Cardiac muscle cell (in vitro differentiated cells and primary cell): ENCODE measurements at regions not wholly inside any gene's neighbourhood (a gene's known extent, or its start where the extent isn't known, plus 50 kb on each side); places are given as distances from the start of the nearest gene placed in this dataset.

Experiments
- DNase-seq, 2 donors: peaks; one replicate each; pipeline versions ENCODE4 v3.0.0 to v3.0.0-alpha.2; 2010 to 2017; ENCODE audit warnings: low read depth in 1 of 2, low spot score in 1 of 2
- H3K27ac ChIP-seq: fragments of 200-600 bp; sonication (generic); 2 replicates; pipeline ENCODE4 v1.5.1; 2016
- H3K27me3 ChIP-seq: fragments of 200-600 bp; sonication (generic); 2 replicates; pipeline ENCODE4 v1.6.0; 2016; ENCODE audit warnings: control low read depth
- H3K36me3 ChIP-seq: fragments of 200-600 bp; sonication (generic); 2 replicates; pipeline ENCODE4 v1.5.1; 2016; ENCODE audit warnings: control low read depth
- H3K4me1 ChIP-seq: fragments of 200-600 bp; sonication (generic); 2 replicates; pipeline ENCODE4 v1.8.1; 2017; ENCODE audit warnings: low read depth, mild to moderate bottlenecking, mixed run types
- H3K4me3 ChIP-seq: fragments of 200-600 bp; sonication (generic); 2 replicates; pipeline ENCODE4 v1.5.1; 2016; ENCODE audit warnings: mild to moderate bottlenecking
- H3K9me3 ChIP-seq: fragments of 200-600 bp; sonication (generic); 2 replicates; pipeline ENCODE4 v1.5.1; 2017; ENCODE audit warnings: low read depth, mild to moderate bottlenecking, control low read depth
- TF ChIP-seq, protein P1 (sequence below): IDR thresholded peaks from 2 replicates; pipeline ENCODE4 v1.5.1; 2012; ENCODE audit warnings: low read depth, mild to moderate bottlenecking, low read length

DNA sequence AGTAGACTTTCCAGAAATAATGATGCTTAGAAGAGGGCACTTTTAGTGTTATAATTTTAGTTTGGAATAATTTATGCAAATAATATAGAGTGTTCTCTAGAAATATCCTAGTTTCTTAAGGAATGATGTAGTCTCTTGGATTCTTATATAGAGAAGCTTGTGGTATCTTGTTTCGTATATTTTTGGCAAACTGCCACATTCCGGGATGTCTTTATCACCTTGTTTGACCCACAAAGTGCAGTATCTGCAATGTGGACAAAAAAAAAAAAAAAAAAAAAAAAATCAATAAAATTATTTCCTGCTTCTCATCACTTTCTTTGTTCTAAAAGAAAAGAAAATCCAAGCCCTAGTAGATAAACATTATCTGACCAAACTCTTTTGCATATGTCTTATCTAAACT lies 1577.7 kb upstream of the TENM3 start:
- Histone ChIP-seq H3K9me3 (no peaks in the 10 kb centered on the region), H3K27me3 (no peaks in the 10 kb centered on the region), H3K4me1 (no peaks in the 10 kb centered on the region), H3K27ac (no peak overlapping the region), H3K36me3 (no peaks in the 10 kb centered on the region), H3K4me3 (no peak overlapping the region)
- DNase-seq, result no peak
- TF ChIP-seq, protein P1, sequence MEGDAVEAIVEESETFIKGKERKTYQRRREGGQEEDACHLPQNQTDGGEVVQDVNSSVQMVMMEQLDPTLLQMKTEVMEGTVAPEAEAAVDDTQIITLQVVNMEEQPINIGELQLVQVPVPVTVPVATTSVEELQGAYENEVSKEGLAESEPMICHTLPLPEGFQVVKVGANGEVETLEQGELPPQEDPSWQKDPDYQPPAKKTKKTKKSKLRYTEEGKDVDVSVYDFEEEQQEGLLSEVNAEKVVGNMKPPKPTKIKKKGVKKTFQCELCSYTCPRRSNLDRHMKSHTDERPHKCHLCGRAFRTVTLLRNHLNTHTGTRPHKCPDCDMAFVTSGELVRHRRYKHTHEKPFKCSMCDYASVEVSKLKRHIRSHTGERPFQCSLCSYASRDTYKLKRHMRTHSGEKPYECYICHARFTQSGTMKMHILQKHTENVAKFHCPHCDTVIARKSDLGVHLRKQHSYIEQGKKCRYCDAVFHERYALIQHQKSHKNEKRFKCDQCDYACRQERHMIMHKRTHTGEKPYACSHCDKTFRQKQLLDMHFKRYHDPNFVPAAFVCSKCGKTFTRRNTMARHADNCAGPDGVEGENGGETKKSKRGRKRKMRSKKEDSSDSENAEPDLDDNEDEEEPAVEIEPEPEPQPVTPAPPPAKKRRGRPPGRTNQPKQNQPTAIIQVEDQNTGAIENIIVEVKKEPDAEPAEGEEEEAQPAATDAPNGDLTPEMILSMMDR, result no peak

DNA sequence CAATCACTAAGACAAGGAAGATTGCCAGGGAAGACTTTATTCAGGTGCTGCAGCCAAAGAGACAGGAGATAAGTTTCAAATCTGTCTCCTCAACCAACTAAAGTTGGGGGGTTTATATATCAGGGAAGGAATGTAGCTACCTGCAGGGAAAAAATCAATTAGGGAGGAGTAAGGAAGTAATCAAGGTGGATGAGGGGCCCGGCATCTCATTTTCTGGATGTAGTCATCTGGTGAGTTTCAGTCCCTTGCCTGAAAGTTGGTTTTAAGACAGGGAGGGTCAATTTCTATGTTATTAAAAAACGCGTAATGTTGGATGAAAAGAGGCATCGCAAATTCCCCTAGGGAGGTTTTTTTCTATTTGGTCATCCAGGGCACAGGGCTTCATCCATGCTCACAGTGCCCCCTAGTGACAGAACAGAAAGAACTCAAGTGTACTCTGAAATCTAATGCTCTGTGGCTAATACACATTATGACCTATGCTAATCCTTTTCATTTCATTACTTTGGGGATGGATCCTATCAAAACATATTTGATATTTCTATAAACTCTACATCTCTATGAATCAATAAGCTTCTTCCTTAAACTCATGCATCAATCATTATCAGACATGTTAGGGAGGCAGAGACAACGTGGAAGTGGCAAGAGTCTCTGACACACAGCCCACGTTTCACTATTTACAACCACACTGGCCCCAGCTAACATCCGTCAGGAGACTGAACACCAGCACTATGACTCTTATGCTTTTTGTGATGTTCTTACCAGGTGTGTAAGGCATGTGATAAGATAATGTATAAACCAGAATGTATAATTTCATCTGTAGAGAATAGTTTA lies 1577.0 kb upstream of the TENM3 start:
- Histone ChIP-seq H3K9me3 (no peaks in the 10 kb centered on the region), H3K4me3 (no peak overlapping the region), H3K36me3 (no peaks in the 10 kb centered on the region), H3K27me3 (no peaks in the 10 kb centered on the region), H3K27ac (no peak overlapping the region), H3K4me1 (no peaks in the 10 kb centered on the region)
- DNase-seq, result peak; percentile 62 to 84
- TF ChIP-seq, protein P1, result peak; percentile 60

- TF ChIP-seq, protein P1, result no peak
- no peaks in the 10 kb centered on the region for H3K9me3 ChIP-seq
- no peak overlapping the region for H3K27ac ChIP-seq
- no peak for DNase-seq
- H3K4me1 ChIP-seq, result no peaks in the 10 kb centered on the region
- no peaks in the 10 kb centered on the region for H3K36me3 ChIP-seq
- H3K4me3 ChIP-seq, result no peak overlapping the region
- no peaks in the 10 kb centered on the region for H3K27me3 ChIP-seq
Measured at GRCh38 chr4:180668732-180669131, 1574.5 kb upstream of the TENM3 start.

DNA sequence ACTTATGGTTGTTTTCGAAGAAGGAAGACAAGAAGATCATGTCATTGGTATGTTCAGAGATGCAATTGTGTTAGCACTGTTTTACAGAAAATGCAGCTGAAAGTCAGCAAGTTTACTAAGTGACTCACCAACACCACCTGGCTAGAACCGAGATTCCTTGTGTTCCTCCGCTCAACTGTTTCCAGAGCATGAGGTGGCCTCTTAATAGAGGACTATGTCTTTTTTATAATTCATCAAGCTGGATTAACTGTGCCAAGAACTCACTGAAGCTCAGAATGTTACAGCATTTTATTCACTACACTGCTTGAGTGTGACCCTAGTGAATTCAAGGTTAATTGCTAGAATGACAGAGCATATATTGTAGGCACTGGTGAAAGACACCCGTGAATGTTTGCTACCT lies 1573.5 kb upstream of the TENM3 start:
- Histone ChIP-seq H3K27ac (no peak overlapping the region), H3K36me3 (no peaks in the 10 kb centered on the region), H3K9me3 (no peaks in the 10 kb centered on the region), H3K27me3 (no peaks in the 10 kb centered on the region), H3K4me1 (no peaks in the 10 kb centered on the region), H3K4me3 (no peak overlapping the region)
- TF ChIP-seq, protein P1, result no peak
- no peak for DNase-seq

DNA sequence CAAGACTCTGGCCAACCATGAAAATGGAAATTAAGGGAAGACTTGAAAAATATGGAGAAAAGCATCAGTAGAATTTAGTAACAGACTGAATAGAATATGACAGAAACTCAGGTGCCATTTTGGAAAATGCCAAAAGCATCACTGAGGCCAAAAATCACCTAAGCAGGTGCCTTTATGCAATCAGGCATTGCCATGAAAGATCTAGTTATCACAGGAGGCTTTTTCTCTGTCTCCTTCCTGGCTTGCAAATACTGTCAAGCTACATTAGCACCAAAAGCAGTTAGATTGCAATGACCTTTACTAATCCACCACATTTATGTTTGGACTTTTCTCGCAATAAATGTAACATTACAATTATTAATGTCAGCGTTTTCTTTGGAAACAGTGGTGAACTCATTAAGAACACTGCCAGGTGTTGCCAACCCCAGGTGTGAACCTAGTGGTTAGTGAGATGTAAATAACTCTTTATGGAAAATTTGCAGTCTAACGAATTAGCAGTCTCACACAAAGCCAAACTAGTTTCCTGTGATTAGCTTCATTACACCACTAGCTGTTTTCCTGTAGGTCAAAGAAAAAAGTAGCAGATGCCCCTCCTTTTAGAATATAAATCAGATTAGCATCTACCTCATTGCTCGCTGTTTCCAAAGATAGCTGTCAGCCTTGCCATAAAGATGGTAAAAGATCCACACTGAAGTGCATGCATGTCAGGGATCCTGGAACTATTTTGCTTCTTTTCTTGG lies 1568.4 kb upstream of the TENM3 start:
- Histone ChIP-seq H3K27ac (no peak overlapping the region), H3K4me1 (no peaks in the 10 kb centered on the region), H3K36me3 (no peaks in the 10 kb centered on the region), H3K9me3 (no peaks in the 10 kb centered on the region), H3K4me3 (no peak overlapping the region), H3K27me3 (no peaks in the 10 kb centered on the region)
- TF ChIP-seq, protein P1, result no peak
- no peak for DNase-seq
